Smooth muscle cell (in vitro differentiated cells): ENCODE measurements at regions not wholly inside any gene's neighbourhood (a gene's known extent, or its start where the extent isn't known, plus 50 kb on each side); places are given as distances from the start of the nearest gene placed in this dataset.

Source experiments
- DNase-seq: peaks from one replicate; lab custom pipeline; 2025; ENCODE audit not compliant: unreplicated experiment; lab: John Stamatoyannopoulos, UW
- H2AFZ ChIP-seq: fragments of 200-600 bp; sonication (generic); 2 replicates; pipeline ENCODE4 v1.6.0; 2016; ENCODE audit warnings: antibody characterized with exemption, low read depth, mild to moderate bottlenecking
- H3F3A ChIP-seq: fragments of 200-600 bp; sonication (generic); 2 replicates; pipeline ENCODE4 v1.6.0; 2017; ENCODE audit warnings: antibody characterized with exemption, low read depth
- H3K27ac ChIP-seq: fragments of 200-600 bp; sonication (generic); 2 replicates; pipeline ENCODE4 v1.5.1; 2016; ENCODE audit warnings: low read depth, mild to moderate bottlenecking
- H3K27me3 ChIP-seq: fragments of 200-600 bp; sonication (generic); 2 replicates; pipeline ENCODE4 v1.6.1; 2016; ENCODE audit warnings: low read depth, mild to moderate bottlenecking
- H3K36me3 ChIP-seq: fragments of 200-600 bp; sonication (generic); 2 replicates; pipeline ENCODE4 v1.5.1; 2016; ENCODE audit warnings: low read depth
- H3K4me1 ChIP-seq: fragments of 200-600 bp; sonication (generic); 2 replicates; pipeline ENCODE4 v1.5.1; 2016; ENCODE audit warnings: low read depth
- H3K4me2 ChIP-seq: fragments of 200-600 bp; sonication (generic); 2 replicates; pipeline ENCODE4 v1.6.0; 2016; ENCODE audit warnings: mild to moderate bottlenecking
- H3K4me3 ChIP-seq: fragments of 200-600 bp; sonication (generic); 2 replicates; pipeline ENCODE4 v1.5.1; 2016; ENCODE audit warnings: mild to moderate bottlenecking
- H3K79me2 ChIP-seq: fragments of 200-600 bp; sonication (generic); 2 replicates; pipeline ENCODE4 v1.6.0; 2016; ENCODE audit warnings: low read depth, mild to moderate bottlenecking
- H3K9ac ChIP-seq: fragments of 200-600 bp; sonication (generic); 2 replicates; pipeline ENCODE4 v1.6.0; 2016; ENCODE audit warnings: low read depth
- H3K9me3 ChIP-seq: fragments of 200-600 bp; sonication (generic); replicated peaks from 2 replicates; pipeline ENCODE4 v1.5.1; 2016; ENCODE audit warnings: low read depth
- H4K20me1 ChIP-seq: fragments of 200-600 bp; sonication (generic); 2 replicates; pipeline ENCODE4 v1.6.0; 2016; ENCODE audit warnings: low read depth
- WGBS: methylation state at CpG from one replicate; pipeline ENCODE4 v1.1.7; 2016; ENCODE audit warnings: low lambda C conversion rate; 5-methylcytosine and 5-hydroxymethylcytosine counted together
- TF ChIP-seq, protein P1 (sequence below): fragments of 200-600 bp; sonication (generic); IDR thresholded peaks from 2 replicates; pipeline ENCODE4 v1.5.1; 2017; ENCODE audit warnings: borderline replicate concordance, mild to moderate bottlenecking, antibody characterized with exemption; ENCODE audit not compliant: insufficient read depth, poor library complexity, severe bottlenecking

- no peaks in the 10 kb centered on the region for H3K4me1 ChIP-seq
- H3K4me2 ChIP-seq = no peak overlapping the region
- TF ChIP-seq, protein P1, sequence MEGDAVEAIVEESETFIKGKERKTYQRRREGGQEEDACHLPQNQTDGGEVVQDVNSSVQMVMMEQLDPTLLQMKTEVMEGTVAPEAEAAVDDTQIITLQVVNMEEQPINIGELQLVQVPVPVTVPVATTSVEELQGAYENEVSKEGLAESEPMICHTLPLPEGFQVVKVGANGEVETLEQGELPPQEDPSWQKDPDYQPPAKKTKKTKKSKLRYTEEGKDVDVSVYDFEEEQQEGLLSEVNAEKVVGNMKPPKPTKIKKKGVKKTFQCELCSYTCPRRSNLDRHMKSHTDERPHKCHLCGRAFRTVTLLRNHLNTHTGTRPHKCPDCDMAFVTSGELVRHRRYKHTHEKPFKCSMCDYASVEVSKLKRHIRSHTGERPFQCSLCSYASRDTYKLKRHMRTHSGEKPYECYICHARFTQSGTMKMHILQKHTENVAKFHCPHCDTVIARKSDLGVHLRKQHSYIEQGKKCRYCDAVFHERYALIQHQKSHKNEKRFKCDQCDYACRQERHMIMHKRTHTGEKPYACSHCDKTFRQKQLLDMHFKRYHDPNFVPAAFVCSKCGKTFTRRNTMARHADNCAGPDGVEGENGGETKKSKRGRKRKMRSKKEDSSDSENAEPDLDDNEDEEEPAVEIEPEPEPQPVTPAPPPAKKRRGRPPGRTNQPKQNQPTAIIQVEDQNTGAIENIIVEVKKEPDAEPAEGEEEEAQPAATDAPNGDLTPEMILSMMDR = no peak
- no peaks in the 10 kb centered on the region for H4K20me1 ChIP-seq
- H3K27me3 ChIP-seq = no peaks in the 10 kb centered on the region
- H2AFZ ChIP-seq = no peak overlapping the region
- H3K9me3 ChIP-seq = no peaks in the 10 kb centered on the region
- H3K27ac ChIP-seq = no peak overlapping the region
- no peaks in the 10 kb centered on the region for H3K79me2 ChIP-seq
- WGBS = 87% methylated on average over 1 of the region's 1 CpG
- no peak for DNase-seq
- H3K9ac ChIP-seq = no peak overlapping the region
- H3K36me3 ChIP-seq = no peaks in the 10 kb centered on the region
- H3K4me3 ChIP-seq = no peak overlapping the region
- no peaks in the 10 kb centered on the region for H3F3A ChIP-seq
These were observed 338.3 kb upstream of the TEX13C start for GRCh38 chrX:124981420-124981819.

GRCh38 chrX:124984140-124984813, 335.4 kb upstream of the TEX13C start:
- no peak overlapping the region for H3K4me3 ChIP-seq
- DNase-seq = no peak
- 80% methylated on average over 3 of the region's 3 CpGs for WGBS
- no peak overlapping the region for H3K4me2 ChIP-seq
- H2AFZ ChIP-seq = no peak overlapping the region
- H3K36me3 ChIP-seq = no peaks in the 10 kb centered on the region
- no peaks in the 10 kb centered on the region for H3K9me3 ChIP-seq
- H3K27me3 ChIP-seq = no peaks in the 10 kb centered on the region
- H3K4me1 ChIP-seq = no peaks in the 10 kb centered on the region
- no peaks in the 10 kb centered on the region for H3F3A ChIP-seq
- H3K9ac ChIP-seq = no peak overlapping the region
- H3K79me2 ChIP-seq = no peaks in the 10 kb centered on the region
- H3K27ac ChIP-seq = no peak overlapping the region
- no peaks in the 10 kb centered on the region for H4K20me1 ChIP-seq
- TF ChIP-seq, protein P1 = no peak

DNA sequence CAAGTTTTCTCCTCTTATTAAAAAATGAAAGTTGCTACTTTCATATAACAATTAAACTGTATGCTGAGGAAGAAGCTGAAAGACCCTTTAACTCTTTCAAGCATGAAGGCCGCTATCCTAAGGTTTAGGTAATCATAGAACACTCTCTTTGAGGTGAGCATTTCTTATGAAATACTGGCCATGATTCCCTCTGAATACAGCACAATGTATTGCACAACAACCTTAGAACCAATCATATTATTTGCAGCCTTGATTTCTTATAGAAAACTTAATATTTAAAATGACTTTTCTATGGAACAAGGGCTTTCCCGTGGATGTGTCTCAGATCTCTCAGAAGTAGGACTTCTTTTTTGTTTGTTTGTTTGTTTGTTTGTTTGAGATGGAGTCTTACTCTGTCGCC, 333.4 kb upstream of the TEX13C start:
- TF ChIP-seq, protein P1 = no peak
- no peaks in the 10 kb centered on the region for H3K4me1 ChIP-seq
- no peak overlapping the region for H3K9ac ChIP-seq
- no peak overlapping the region for H3K4me3 ChIP-seq
- no peaks in the 10 kb centered on the region for H3F3A ChIP-seq
- no peaks in the 10 kb centered on the region for H3K36me3 ChIP-seq
- no peaks in the 10 kb centered on the region for H3K9me3 ChIP-seq
- no peaks in the 10 kb centered on the region for H3K27me3 ChIP-seq
- no peaks in the 10 kb centered on the region for H3K79me2 ChIP-seq
- no peak overlapping the region for H2AFZ ChIP-seq
- 83% methylated on average over 3 of the region's 3 CpGs for WGBS
- DNase-seq = no peak
- no peak overlapping the region for H3K27ac ChIP-seq
- H4K20me1 ChIP-seq = no peaks in the 10 kb centered on the region
- no peak overlapping the region for H3K4me2 ChIP-seq

- no peaks in the 10 kb centered on the region for H3F3A ChIP-seq
- no peak overlapping the region for H3K9ac ChIP-seq
- no peak for DNase-seq
- H3K27ac ChIP-seq = no peak overlapping the region
- no peaks in the 10 kb centered on the region for H3K9me3 ChIP-seq
- no peaks in the 10 kb centered on the region for H3K4me1 ChIP-seq
- TF ChIP-seq, protein P1 = no peak
- no peaks in the 10 kb centered on the region for H4K20me1 ChIP-seq
- WGBS = 82% methylated on average over 1 of the region's 1 CpG
- no peaks in the 10 kb centered on the region for H3K36me3 ChIP-seq
- no peak overlapping the region for H3K4me2 ChIP-seq
- H3K27me3 ChIP-seq = no peaks in the 10 kb centered on the region
- no peaks in the 10 kb centered on the region for H3K79me2 ChIP-seq
- no peak overlapping the region for H3K4me3 ChIP-seq
- H2AFZ ChIP-seq = no peak overlapping the region
These were observed 325.9 kb upstream of the TEX13C start for GRCh38 chrX:124993735-124994134.
